ENCODE measurements at regions not wholly inside any gene's neighbourhood (a gene's known extent, or its start where the extent isn't known, plus 50 kb on each side); places are given as distances from the start of the nearest gene placed in this dataset.

DNA sequence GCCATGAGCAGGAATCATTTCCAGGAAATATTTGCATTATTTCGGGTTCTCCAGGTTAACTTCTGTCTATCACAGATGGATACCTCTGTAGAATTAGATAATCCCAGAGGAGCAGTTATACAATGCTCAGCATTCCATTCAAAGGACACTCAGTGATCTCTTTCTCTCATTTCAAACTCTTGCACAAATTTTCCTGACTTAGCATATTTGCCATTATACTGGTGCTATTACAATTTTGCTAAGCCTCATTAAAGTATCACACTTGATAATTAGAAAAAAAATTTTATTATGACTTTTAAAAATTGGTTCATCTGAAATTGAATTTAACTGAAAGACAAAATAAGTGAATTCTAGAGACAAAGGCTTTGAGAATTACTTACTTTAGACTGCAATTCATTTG, 469.0 kb downstream of the EPHA3 start (continued):
- TF ChIP-seq USF2 (IDR thresholded peaks at IDR 0.05; ENCODE audit: low read length) = no peak
- TF ChIP-seq, protein P1, sequence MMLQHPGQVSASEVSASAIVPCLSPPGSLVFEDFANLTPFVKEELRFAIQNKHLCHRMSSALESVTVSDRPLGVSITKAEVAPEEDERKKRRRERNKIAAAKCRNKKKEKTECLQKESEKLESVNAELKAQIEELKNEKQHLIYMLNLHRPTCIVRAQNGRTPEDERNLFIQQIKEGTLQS (IDR thresholded peaks at IDR 0.05; ENCODE audit: insufficient read depth, low read depth, low read length) = no peak
- no peak for TF ChIP-seq EZH2 (IDR thresholded peaks at IDR 0.05; ENCODE audit: low read depth, low read length, severe bottlenecking)
- TF ChIP-seq HDAC6 (IDR thresholded peaks at IDR 0.05; ENCODE audit: low read depth, low read length) = no peak

Data from H1 (cell line).